ENCODE measurements at regions not wholly inside any gene's neighbourhood (a gene's known extent, or its start where the extent isn't known, plus 50 kb on each side); places are given as distances from the start of the nearest gene placed in this dataset.
A peak's percentile ranks its signal among the peaks of the same experiment; 100 is the strongest.

DNA sequence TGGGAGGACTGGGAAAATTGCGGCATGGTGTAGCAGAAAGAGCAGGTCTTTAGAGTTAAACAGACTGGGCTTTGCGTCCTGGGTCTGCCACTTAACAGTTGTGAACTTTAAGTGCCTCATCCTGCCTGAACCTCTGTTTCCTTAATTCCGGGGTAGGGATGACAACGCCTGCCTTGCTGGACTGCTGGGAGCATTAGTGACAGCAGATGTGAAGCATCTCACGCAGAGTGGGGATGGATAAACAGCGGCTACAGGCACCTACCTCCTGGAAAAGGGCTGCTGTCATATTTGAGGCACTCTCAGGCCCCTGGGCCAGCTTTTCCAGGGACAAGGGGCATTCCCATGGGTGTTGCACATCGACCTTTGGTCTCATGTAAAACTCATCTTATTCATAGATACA lies 572.2 kb downstream of the TBC1D22A start:
- DNase-seq (ENCODE audit: low read depth), result no peak

DNA sequence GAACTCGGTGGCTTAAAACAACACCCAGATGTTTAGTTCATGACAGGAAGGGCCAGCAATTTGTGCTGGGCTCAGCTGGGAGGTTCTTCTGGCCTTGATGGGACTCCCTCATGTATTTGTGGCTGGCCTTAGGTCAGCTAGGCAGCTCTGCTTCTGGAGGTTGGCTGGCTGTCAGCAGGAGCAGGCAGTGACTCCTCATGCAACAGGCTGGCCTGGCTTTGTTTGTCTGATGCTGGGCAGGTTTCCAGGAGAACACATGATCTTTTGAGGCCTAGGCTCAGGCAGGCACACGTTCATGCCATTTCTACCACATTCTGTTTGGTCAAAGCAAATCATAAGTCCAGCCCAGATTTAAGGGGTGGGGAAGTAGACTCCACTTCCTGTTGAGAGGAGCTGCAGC lies 571.2 kb downstream of the TBC1D22A start:
- DNase-seq (ENCODE audit: low read depth), result peak; percentile 89

DNA sequence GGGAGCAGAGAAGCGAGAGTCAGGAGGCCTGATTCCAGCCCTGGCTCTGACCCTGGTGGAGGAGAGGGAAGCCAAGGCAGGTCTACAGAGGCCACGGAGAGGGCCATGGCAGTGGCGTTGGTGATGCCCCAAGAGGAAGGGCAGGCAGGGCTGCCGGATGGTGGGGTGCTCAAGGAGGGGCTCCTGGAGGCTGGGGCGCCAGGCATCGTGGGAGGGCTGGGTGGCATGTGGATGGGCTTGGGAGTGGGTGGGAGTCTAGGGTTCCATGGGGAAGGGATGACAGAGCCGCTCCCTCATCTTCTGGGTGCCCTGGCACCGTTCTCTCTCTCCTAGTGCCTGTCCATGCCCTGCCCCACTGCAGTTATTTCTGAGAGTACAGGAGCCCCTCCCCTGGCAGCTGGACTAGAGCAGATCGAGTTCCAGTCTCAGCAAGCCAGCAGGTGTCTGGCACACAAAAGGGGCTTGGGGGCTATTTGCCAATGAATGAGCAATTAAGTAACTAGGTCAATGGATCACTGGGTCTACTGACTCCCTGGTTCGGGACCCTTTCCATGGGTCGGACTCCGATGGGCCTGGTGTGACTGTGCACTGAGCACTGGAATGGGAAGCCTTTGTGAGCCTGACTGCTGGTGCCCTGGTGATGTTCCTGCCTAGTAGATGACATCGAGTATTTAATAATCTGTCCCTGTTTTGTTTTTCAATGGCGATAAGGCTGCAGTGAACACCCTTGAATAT lies 570.0 kb downstream of the TBC1D22A start:
- no peak for DNase-seq (ENCODE audit: low read depth)

DNA sequence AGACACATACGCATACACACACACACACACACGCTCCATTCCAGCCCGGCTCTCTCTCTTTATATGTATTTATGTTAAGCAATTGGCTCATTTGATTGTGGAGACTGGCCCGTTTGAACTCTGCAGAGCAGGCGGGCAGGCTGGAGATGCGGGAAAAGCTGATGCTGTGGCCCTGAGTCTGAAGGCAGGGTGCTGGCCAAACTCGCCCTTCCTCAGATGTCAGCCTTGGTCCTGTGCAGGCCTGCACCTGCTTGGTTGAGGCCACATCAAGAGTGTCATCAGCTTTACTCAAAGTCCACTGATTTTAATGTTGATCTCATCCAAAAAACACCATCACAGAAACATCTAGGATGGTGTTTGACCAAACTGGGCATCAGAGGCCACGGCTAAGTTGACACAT lies 569.3 kb downstream of the TBC1D22A start:
- no peak for DNase-seq (ENCODE audit: low read depth)

DNA sequence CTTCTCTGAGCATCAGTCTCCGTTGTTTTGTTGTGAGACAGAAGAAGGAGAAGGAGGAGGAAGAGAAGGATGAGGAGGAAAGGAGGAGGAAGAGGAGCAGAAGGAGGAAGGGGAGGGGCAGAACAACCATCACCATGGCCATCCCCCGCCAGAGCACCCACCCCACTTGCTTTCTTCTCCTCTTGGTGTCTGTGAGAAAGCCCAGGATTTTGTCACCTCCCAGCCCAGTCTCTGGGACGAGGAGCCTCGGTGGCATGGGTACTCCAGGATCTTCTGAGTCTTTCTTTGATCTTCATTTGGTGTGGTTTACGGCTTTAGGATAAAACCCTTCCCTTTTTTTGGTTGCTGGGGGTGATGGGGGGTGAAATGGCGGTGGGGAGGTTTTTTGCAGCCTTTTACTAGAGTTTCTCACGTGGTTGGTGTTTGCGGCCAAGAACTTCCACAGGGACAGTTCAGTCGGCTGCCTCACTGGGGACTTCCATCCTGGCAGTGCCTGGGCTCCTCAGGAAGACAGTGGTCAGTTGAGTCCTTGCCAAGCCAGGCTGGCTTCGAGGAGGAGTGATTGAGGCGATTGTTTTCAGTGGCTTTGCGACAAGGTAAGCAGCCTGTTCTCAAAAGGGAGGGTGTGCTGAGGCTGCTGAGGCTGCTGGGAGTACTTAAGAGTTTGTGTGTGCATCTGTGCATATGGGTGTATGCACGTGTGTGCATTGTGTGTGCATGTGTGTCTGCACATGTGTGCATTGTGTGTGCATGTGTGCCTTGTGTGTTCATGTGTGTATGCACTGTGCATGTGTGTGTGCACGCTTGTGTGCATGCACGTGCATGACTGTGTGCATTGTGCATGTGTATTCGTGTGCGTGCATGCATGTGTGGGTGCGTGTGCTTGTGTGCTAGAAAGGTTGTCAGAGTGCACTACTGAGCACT lies 567.5 kb downstream of the TBC1D22A start:
- no peak for DNase-seq (ENCODE audit: low read depth)

DNA sequence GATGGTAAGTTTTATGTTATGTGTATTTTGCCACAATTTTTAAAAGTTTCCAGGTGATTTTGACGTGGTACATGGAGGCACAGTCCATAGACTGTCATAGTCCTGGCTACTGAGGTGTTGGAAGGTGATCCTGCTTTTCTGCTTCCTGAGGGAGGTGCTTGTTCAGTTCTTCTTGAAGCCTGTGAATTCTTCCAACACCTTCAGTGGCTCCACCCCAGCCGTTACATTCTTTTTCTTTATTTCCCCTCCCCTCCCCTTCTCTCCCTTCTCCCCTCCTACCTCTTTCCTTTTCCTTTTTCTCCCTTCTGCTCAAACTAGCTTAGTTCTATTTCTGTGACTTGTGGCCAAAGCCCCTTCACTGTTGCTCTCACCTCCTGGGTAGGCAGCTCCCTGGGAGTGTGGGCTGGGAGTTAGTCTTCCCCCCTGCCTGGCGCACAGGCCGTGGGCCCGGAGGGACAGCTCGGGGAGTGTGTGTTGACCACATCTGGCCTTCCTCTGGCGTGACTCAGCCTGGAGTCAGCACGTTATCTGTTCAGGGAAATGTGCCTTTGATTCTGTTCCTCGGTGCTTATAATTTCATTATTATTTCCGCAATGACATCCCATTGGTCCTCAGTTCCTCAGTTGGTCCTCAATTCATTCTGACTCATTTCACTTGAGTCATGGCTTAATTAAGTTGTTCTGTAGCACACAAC lies 566.2 kb downstream of the TBC1D22A start:
- peak; percentile 98 for DNase-seq (ENCODE audit: low read depth)

DNA sequence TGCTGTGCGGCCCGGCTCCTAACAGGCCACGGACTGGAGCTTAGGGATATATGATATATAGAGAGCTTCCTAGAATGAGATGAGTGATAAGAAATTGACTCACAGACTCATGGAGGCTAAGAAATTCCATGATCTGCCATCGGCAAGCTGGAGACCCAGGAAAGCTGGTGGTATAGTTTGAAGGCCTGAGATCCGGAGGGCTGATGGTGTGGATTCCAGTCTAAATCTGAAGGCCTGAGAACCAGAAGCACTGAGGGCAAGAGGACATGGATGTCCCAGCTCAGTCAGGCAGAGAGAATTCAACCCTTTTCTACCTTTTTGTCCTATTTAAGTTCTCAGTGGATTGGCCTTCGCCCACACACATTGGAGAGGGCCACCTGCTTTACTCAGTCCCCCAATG lies 564.8 kb downstream of the TBC1D22A start:
- no peak for DNase-seq (ENCODE audit: low read depth)

DNA sequence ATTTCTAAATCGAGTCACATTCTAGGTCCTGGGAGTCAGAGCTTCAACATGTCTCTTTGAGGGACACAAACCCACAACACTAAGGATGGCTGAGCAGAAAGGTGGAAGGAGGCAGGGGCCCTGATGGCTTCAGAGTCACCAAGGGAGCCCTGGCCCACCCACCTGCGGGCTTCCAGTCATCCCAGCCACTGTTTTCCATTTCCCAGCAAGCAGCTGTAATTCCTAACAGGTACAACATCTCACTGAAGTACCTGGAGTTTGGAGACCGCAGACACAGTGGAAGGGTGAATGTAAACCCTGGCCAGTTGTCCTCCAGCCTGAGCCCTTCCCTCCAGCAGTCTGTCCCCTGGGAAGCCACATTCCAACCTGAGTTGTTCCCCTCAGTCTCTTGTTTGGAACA lies 562.8 kb downstream of the TBC1D22A start:
- DNase-seq (ENCODE audit: low read depth), result no peak

DNA sequence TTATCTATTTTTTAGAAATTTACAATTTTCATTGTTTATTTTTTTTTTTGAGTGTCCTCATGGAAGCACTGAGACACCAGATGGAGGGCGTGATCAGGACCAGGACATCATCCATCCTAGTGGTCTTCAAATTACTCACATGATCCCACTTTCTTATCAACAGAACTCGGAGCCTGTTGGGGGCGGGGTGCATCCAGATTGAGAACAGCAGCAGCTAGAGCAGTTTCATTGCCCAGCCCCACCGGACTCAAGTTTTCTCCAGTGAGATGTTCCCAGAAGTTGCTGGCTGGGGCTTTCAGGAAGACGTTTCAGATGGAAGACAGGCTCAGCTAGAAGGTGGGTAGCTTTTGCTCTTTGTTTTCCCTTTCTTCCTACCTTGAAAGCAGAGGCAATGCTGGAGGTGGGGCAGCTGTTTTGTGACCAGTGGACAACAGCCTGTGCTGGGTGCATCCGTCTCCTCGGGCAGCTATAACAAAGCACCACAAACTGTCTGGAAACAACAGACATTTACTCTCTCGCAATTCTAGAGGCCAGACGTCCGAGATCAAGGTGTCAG lies 562.1 kb downstream of the TBC1D22A start:
- no peak for DNase-seq (ENCODE audit: low read depth)

DNA sequence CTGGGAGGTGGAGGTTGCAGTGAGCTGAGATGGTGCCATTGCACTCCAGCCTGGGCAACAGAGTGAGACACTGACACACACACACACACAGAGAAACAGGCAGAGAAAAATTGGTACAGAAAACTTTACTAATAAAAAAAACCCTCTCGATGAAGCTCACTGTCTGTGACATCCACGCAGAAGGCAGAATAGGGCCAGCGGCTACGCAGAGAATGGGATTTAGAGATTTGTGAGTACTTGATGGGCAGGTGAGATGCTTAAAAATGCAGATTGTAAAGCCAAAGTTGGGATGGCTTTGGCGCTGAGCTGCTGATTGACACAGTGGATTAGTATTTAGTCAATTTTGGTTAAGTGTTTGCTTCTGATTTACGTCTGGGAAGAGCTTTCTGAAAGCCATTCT lies 561.1 kb downstream of the TBC1D22A start:
- no peak for DNase-seq (ENCODE audit: low read depth)

DNA sequence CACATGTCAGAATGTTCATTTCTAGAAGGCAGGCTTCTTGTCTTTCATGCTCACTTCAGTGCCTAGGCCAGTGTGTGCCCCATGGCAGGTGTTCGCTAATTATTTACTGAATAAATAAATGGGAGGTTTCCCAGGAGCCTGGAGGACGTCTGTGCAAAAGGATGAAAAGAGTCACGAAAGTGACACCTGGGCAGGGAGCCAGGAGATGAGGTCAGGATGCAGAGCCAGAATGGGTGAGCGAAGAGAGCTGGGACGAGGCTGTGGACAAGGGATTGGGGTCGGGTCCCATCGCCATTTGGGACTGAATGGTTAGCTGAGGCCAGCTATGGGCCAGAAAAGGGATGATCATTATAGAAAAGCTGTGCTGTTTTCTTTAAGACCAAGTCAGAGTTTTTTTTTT lies 560.4 kb downstream of the TBC1D22A start:
- no peak for DNase-seq (ENCODE audit: low read depth)

DNA sequence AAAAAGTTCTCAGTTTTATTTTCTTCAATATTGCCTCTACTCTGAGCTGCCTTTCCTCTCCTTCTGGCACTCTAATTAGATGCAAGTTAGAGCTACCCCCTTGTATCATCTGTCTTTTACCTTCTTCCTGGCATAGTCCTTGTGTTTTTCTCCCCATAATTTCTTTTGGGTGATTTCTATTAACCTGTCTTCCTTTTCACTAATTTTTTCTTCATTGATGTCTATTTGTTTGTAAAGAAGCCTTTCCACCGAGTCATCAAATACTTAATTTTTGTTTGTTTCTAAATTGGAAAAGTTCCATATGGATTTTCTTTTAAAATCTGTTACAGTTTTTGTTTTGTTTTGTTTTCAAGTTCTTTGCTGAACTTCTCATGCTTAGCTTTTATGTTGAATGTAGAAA lies 558.1 kb downstream of the TBC1D22A start:
- DNase-seq (ENCODE audit: low read depth), result no peak

DNA sequence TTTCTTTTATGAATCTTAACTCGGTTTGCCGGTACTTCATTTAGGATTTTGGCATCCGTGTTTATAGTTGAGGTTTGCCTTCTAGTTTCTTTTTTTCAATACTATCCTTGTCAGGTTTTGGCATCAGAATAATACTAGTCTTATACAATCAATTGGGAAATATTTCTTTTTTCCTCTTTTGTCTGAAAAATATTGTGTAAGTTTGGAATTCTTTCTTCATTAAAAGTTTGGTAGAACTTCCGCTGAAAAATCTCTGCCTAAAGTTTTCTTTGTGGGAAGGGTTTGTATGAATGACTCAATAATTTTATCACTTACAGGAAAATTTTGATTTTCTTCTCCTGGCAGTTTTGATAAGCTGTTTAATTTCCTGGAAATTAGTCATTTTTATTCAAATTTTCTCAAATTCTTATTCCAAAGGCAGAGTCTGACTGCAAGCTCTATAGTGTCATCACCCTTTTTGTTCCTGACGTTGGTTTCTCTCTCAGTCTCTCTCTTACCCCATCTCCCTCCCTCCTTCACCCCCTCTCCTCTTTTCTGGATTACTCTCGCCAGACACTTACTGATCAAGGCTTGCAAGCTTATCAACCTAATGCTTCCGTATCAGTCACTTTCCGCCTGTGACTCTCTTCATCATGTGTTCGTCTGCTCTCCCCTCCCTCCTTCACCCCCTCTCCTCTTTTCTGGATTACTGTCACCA lies 555.7 kb downstream of the TBC1D22A start:
- no peak for DNase-seq (ENCODE audit: low read depth)

DNA sequence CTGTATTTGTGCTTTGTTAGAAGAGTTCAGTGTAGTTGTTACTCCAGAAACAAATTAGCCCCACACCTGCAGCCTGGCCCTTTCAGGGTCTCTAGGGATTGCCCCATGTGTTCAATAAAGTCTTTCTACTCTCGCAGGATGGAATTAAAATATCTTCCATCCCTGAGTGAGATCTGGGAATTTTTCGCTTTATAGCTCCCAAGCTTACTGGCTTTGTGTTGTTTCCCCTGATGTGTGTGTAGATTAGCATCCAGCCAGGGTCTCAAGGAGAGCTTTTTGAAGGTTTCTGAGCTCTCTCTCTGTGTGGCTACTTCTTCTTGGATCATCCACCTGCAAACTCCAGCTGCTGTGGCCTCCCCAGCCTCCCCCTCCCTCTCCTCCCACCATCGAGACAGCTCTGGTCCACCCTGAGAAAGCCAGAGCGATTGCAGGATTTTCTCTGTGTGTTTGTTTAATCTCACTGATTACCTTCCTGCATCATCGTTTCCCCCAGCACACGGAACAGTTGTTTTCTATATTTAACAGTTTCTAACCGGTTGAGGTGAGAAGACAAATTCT lies 553.5 kb downstream of the TBC1D22A start:
- no peak for DNase-seq (ENCODE audit: low read depth)

DNA sequence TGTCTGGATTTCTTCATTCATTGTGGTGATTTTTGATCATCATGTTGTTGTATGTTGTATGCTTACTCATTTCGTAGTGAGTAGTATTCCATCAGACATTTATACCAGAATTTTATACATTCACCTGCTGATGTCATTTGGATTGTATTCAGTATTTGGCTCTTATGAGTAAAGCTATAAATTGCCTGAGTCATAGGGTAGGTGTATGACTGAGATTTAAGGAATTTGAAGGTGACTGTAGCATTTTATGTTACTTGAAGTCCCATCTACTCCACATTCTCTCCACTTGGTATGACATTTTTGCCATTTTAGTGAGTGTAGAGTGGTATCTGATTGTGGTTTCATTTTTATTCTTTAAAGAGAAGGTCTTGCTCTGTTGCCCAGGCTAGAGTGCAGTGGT lies 548.2 kb downstream of the TBC1D22A start:
- no peak for DNase-seq (ENCODE audit: low read depth)

DNA sequence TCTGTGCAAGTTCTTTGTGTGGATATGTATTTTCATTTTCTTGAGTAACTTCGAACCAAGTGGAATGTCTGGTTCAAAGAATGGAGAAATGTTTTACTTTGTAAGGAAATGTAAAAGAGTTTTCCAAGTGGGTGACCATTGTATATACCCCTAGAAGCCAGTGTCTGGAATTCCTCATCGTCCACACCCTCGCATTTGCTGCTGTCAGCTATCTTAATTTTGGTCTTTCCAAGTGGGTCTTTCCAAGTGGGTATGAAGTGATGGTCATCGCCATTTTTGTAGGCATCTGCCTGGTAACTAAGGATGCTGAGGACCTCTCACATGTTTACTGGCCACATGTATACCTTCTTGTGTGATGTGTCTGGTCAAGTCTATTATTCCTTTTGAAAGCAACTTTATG lies 547.5 kb downstream of the TBC1D22A start:
- DNase-seq (ENCODE audit: low read depth), result no peak

DNA sequence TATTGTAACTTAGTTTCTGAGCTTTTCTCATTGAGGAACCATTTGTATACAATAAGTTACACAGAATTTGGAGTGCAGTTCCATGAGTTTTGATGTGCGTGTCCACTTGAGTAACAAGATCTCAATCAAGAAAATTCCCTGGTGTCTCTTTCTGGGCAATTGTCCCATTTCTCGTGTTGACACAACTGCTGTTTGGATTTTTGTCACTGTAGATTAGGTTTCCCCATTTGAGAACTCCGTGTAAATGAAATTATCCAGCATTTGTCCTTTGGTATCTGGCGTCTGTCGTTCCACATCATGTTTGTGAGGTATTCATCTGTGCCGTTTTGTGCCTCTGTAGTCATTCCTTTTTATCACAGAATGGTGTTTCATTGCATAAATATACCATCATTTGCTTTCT lies 547.0 kb downstream of the TBC1D22A start:
- DNase-seq (ENCODE audit: low read depth), result peak; percentile 79

DNA sequence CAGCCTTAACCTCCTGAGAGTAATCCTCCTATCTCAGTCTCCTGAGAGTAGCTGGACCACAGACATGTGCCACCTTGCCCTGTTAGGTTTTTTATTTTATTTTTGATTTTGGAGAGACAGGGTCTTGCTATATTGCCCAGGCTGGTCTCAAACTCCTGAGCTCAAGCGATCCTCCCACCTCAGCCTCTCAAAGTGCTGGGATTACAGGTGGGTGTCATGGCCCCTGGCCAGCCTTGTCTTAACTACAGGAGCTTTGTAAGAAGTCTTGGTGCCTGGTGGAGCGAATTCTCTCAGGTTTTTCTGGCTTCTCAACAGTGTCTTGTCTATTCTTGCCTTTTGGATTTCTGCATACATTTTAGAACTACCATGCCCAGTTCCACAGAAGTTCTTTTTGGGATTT lies 546.4 kb downstream of the TBC1D22A start:
- DNase-seq (ENCODE audit: low read depth), result no peak

DNA sequence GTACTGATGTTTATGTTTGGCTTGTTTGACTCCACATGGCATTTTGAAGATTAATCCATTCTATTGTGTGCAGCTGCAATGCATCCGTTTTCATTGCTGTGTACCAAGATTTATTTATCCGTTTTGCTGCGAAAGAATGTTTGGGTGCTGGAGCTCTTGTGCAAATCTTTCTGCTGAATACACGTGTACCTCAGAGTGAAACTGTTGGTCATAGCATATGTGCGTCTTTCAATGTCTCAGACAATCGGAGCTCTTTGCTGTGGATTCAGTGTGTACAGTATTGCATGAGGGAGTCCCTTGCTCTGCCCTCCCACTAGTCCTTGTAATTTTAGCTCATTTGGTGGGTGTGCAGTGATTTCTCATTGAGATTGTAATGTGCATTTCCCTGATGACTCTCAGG lies 545.4 kb downstream of the TBC1D22A start:
- no peak for DNase-seq (ENCODE audit: low read depth)

DNA sequence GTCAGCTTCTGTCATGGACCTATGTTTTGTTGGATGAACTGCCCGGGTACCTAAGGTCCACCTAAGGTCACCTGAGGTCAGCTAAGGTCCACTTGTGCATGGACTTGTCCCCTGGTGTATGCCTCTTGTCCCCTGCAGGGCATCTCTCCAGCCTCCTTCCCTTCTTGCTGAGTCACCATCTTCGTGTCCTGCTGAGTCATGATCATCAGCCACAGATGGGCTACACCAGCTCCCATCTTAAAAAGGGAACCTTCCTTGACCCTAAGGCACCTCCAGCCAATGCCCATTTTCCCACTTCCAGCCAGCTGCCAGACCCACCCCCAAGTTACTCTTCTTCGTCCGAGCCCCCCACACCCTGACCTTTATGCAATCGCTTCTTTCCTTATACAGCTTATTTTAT lies 544.9 kb downstream of the TBC1D22A start:
- peak; percentile 72 for DNase-seq (ENCODE audit: low read depth)

DNA sequence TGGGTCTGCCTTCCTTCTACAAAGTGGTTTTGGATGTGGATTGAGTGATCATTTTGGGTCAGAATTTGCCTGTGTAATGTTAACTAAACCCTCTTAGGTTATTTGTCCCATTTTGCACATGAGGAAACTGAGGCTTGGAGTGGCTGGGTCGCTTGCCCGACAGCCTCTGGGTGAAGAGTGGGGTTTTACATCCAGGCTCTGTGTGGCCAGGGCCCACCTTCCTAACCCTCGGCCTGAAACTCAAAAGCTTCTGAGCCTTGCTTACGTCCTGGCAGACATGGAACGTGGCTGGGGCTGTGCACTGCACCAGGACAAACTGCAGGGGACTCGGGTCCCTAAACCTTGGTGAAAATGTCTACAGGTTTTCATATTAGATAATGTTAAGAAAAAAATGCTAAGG lies 542.4 kb downstream of the TBC1D22A start:
- DNase-seq (ENCODE audit: low read depth), result no peak
